ENCODE measurements at regions not wholly inside any gene's neighbourhood (a gene's known extent, or its start where the extent isn't known, plus 50 kb on each side); places are given as distances from the start of the nearest gene placed in this dataset.

DNA sequence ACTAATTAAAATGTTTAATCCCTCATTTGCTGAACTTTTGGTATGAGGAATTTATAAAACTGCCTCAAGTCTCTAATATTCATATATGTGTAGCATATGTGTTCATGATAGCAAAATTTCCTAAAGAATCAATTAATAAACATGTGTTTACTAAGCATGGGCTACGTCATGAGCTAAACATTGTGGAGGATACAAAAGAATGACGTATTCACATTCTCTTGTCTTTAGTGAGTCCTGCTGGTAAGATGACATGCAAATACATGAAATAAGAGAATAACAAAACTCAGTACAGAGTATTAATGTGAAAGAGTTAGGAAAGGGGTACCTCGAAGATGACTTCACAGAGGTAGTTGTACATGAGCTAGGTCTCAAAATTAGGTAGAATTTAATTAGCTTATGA is 121.9 kb upstream of the POF1B start:
- Histone ChIP-seq H3K9me3 (ENCODE audit: control insufficient read depth in 4 of 4, low read length in 3 of 4) (no peaks in the 10 kb centered on the region), H3K4me1 (ENCODE audit: control insufficient read depth in 4 of 4, insufficient read depth in 4 of 4, low read length in 3 of 4) (no peaks in the 10 kb centered on the region), H3K27me3 (ENCODE audit: control insufficient read depth in 4 of 4, insufficient read depth in 4 of 4, low read length in 3 of 4) (no peaks in the 10 kb centered on the region), H3K36me3 (ENCODE audit: control insufficient read depth in 4 of 4, insufficient read depth in 3 of 4, low read depth in 1 of 4, low read length in 3 of 4) (no peaks in the 10 kb centered on the region), H3K9ac (ENCODE audit: low read depth in 1 of 2, low read length in 2 of 2) (no peak overlapping the region), H3K4me3 (ENCODE audit: low read depth in 1 of 3, low read length in 3 of 3) (no peak overlapping the region), H3K27ac (ENCODE audit: low read depth in 1 of 2, low read length in 2 of 2) (no peak overlapping the region)
- TF ChIP-seq SP1 (IDR thresholded peaks at IDR 0.05) (no peak), FOXA1 (IDR thresholded peaks at IDR 0.05) (no peak), TAF1 (conservative IDR thresholded peaks at IDR 0.05) (no peak), NR2F2 (IDR thresholded peaks at IDR 0.05) (no peak), EGR1 (IDR thresholded peaks at IDR 0.05; ENCODE audit: low read depth in 2 of 2) (no peak), ATF3 (IDR thresholded peaks at IDR 0.05) (no peak), MAX (IDR thresholded peaks at IDR 0.05) (no peak), RAD21 (IDR thresholded peaks at IDR 0.05) (no peak), GABPA (IDR thresholded peaks at IDR 0.05 in 1 of 2, conservative IDR thresholded peaks at IDR 0.05 in 1 of 2) (no peak), CTCF (IDR thresholded peaks at IDR 0.05; ENCODE audit: low read depth, low read length, missing input control) (no peak)
- 69% methylated on average over 3 of the region's 3 CpGs for WGBS
- DNase-seq (ENCODE audit: low spot score), result no peak

DNA sequence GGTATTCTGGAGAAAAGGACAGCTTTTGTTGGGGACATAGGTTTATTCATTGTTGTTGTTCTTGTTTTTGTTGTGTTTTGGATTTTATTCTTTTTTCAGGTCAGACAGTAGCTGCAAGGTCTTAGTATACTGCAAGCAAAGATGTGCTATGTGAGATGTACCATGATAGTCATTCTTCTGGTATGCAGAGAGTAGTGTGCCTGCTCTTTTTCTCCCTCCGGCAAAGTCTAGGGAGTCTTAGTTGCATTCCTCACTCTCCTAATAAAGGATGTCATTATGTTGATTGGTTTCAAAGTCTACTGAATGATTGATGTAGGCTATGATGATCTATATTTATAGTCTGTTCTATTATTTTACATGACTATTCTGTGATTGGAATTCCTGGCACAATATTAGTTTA is 119.9 kb upstream of the POF1B start:
- no peak overlapping the region for H3K9ac ChIP-seq (ENCODE audit: low read depth in 1 of 2, low read length in 2 of 2)
- H3K36me3 ChIP-seq (ENCODE audit: control insufficient read depth in 4 of 4, insufficient read depth in 3 of 4, low read depth in 1 of 4, low read length in 3 of 4), result no peaks in the 10 kb centered on the region
- H3K4me1 ChIP-seq (ENCODE audit: control insufficient read depth in 4 of 4, insufficient read depth in 4 of 4, low read length in 3 of 4), result no peaks in the 10 kb centered on the region
- no peak overlapping the region for H3K4me3 ChIP-seq (ENCODE audit: low read depth in 1 of 3, low read length in 3 of 3)
- no peak overlapping the region for H3K27ac ChIP-seq (ENCODE audit: low read depth in 1 of 2, low read length in 2 of 2)
- no peak for DNase-seq (ENCODE audit: low spot score)
- WGBS, result 77% methylated on average over 1 of the region's 1 CpG
- no peaks in the 10 kb centered on the region for H3K27me3 ChIP-seq (ENCODE audit: control insufficient read depth in 4 of 4, insufficient read depth in 4 of 4, low read length in 3 of 4)
- H3K9me3 ChIP-seq (ENCODE audit: control insufficient read depth in 4 of 4, low read length in 3 of 4), result no peaks in the 10 kb centered on the region
- TF ChIP-seq JUND (IDR thresholded peaks at IDR 0.05) (no peak), ATF3 (IDR thresholded peaks at IDR 0.05) (no peak), MAX (IDR thresholded peaks at IDR 0.05) (no peak), HNF4A (conservative IDR thresholded peaks at IDR 0.05) (no peak)
- TF ChIP-seq, protein P1, sequence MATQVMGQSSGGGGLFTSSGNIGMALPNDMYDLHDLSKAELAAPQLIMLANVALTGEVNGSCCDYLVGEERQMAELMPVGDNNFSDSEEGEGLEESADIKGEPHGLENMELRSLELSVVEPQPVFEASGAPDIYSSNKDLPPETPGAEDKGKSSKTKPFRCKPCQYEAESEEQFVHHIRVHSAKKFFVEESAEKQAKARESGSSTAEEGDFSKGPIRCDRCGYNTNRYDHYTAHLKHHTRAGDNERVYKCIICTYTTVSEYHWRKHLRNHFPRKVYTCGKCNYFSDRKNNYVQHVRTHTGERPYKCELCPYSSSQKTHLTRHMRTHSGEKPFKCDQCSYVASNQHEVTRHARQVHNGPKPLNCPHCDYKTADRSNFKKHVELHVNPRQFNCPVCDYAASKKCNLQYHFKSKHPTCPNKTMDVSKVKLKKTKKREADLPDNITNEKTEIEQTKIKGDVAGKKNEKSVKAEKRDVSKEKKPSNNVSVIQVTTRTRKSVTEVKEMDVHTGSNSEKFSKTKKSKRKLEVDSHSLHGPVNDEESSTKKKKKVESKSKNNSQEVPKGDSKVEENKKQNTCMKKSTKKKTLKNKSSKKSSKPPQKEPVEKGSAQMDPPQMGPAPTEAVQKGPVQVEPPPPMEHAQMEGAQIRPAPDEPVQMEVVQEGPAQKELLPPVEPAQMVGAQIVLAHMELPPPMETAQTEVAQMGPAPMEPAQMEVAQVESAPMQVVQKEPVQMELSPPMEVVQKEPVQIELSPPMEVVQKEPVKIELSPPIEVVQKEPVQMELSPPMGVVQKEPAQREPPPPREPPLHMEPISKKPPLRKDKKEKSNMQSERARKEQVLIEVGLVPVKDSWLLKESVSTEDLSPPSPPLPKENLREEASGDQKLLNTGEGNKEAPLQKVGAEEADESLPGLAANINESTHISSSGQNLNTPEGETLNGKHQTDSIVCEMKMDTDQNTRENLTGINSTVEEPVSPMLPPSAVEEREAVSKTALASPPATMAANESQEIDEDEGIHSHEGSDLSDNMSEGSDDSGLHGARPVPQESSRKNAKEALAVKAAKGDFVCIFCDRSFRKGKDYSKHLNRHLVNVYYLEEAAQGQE (IDR thresholded peaks at IDR 0.05), result no peak

Data from liver (tissue), 8 donors.